ENCODE measurements at regions not wholly inside any gene's neighbourhood (a gene's known extent, or its start where the extent isn't known, plus 50 kb on each side); places are given as distances from the start of the nearest gene placed in this dataset.

DNA sequence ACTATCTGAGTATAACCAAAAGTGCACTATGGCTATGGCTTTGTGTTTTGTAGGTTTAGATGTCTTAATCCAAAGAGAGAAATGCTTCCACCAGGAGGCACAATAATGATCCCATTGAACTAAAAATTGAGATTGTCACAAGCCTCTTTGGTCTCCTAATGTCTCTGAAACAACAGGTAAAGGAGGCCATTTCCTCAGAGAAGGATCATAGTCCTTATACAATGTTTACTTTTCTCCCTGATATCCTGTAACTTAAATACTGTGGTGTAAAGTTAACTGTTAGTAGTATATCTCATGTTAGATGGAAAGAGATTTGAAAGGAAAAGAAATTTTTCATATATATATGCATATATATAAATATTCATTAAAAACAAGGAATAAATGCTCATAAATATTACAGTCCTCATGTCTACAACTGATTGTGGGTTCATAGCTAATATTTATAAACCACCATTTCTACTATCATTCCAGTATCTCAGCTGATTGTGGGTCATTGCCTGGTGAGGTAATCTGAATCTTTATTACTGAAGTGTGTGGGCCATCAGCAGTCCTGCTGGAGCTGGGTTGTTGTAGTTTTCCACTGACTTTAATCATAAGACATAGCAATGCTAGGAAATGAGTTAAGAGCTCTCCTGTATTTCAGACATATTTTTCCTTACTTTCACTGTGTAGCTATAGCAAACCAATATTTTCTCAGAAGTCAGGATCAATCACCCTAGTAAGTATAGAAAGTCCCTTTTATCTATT lies 1230.4 kb downstream of the PCDH18 start:
- TF ChIP-seq EZH2phosphoT487 (IDR thresholded peaks at IDR 0.05; ENCODE audit: borderline replicate concordance, low read length), result no peak
- TF ChIP-seq, protein P1, sequence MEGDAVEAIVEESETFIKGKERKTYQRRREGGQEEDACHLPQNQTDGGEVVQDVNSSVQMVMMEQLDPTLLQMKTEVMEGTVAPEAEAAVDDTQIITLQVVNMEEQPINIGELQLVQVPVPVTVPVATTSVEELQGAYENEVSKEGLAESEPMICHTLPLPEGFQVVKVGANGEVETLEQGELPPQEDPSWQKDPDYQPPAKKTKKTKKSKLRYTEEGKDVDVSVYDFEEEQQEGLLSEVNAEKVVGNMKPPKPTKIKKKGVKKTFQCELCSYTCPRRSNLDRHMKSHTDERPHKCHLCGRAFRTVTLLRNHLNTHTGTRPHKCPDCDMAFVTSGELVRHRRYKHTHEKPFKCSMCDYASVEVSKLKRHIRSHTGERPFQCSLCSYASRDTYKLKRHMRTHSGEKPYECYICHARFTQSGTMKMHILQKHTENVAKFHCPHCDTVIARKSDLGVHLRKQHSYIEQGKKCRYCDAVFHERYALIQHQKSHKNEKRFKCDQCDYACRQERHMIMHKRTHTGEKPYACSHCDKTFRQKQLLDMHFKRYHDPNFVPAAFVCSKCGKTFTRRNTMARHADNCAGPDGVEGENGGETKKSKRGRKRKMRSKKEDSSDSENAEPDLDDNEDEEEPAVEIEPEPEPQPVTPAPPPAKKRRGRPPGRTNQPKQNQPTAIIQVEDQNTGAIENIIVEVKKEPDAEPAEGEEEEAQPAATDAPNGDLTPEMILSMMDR (IDR thresholded peaks at IDR 0.05; ENCODE audit: low read depth, low read length, poor library complexity, severe bottlenecking), result no peak
- no peaks in the 10 kb centered on the region for H4K20me1 ChIP-seq (ENCODE audit: control insufficient read depth, insufficient read depth, low read depth, low read length)
- H3F3A ChIP-seq (ENCODE audit: control insufficient read depth, insufficient read depth), result no peaks in the 10 kb centered on the region
- no peak overlapping the region for H3K4me3 ChIP-seq (ENCODE audit: low read length)
- no peaks in the 10 kb centered on the region for H3K27me3 ChIP-seq (ENCODE audit: control insufficient read depth, low read length)
- H3K27ac ChIP-seq (ENCODE audit: low read depth, low read length), result no peak overlapping the region
- no peaks in the 10 kb centered on the region for H3K9me2 ChIP-seq (replicated peaks; ENCODE audit: control insufficient read depth, low read length)
- H3K4me2 ChIP-seq (ENCODE audit: low read length), result no peak overlapping the region
- no peaks in the 10 kb centered on the region for H3K79me2 ChIP-seq (ENCODE audit: control insufficient read depth, low read length)
- H3K36me3 ChIP-seq (ENCODE audit: control insufficient read depth, low read length), result no peaks in the 10 kb centered on the region
- no peaks in the 10 kb centered on the region for H3K9me3 ChIP-seq (ENCODE audit: control insufficient read depth, insufficient read depth, low read length)
- H3K4me1 ChIP-seq (ENCODE audit: control insufficient read depth, low read length), result no peaks in the 10 kb centered on the region

DNA sequence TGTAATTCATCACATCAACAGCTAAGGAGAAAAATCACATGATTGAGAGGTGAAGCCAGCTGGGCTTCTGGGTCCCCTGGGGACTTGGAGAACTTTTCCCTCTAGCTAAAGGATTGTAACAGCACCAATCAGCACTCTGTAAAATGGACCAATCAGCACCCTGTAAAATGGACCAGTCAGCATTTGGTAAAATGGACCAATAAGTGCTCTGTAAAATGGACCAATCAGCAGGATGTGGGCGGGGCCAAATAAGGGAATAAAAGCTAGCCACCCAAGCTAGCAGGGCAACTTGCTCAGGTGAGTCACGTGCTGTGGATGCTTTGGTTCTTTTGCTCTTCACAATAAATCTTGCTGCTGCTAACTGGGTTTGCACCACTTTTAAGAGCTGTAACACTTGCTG lies 1248.3 kb downstream of the PCDH18 start:
- Histone ChIP-seq H3K4me1 (ENCODE audit: control insufficient read depth, low read length) (no peaks in the 10 kb centered on the region), H3K4me3 (ENCODE audit: low read length) (no peak overlapping the region), H4K20me1 (ENCODE audit: control insufficient read depth, insufficient read depth, low read depth, low read length) (no peaks in the 10 kb centered on the region), H3K79me2 (ENCODE audit: control insufficient read depth, low read length) (no peaks in the 10 kb centered on the region), H3K27ac (ENCODE audit: low read depth, low read length) (no peak overlapping the region), H3K27me3 (ENCODE audit: control insufficient read depth, low read length) (no peaks in the 10 kb centered on the region), H3K9me2 (replicated peaks; ENCODE audit: control insufficient read depth, low read length) (no peaks in the 10 kb centered on the region), H3K9me3 (ENCODE audit: control insufficient read depth, insufficient read depth, low read length) (peaks cover 6% of the 10 kb centered on the region; the same call in 1 of the 2 replicates), H3K4me2 (ENCODE audit: low read length) (no peak overlapping the region), H3K36me3 (ENCODE audit: control insufficient read depth, low read length) (no peaks in the 10 kb centered on the region), H3F3A (ENCODE audit: control insufficient read depth, insufficient read depth) (no peaks in the 10 kb centered on the region)
- TF ChIP-seq EZH2phosphoT487 (IDR thresholded peaks at IDR 0.05; ENCODE audit: borderline replicate concordance, low read length), result no peak
- TF ChIP-seq, protein P1 (IDR thresholded peaks at IDR 0.05; ENCODE audit: low read depth, low read length, poor library complexity, severe bottlenecking), result no peak

DNA sequence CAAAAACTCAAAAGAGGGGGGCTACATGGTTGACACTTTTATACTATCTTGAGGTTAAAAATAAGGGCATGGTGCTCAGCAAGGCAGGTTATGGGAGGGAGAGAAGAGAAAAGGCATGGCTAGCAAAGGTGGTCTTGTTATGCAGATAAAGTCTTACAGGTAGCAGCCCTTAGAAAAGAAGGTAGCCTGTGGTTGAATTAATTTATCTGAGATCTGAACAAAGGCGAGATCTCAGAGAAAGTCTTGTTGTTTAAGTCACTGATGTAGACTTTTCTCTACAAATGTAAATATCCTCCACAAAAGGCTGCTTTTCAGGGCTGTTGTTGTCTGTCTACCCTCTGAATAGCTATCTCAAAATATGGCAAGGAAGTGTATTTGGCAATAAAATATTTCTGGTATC lies 1250.4 kb downstream of the PCDH18 start:
- H3K9me3 ChIP-seq (ENCODE audit: control insufficient read depth, insufficient read depth, low read length), result peaks cover 6% of the 10 kb centered on the region; the same call in 1 of the 2 replicates
- no peak for TF ChIP-seq EZH2phosphoT487 (IDR thresholded peaks at IDR 0.05; ENCODE audit: borderline replicate concordance, low read length)
- TF ChIP-seq, protein P1 (IDR thresholded peaks at IDR 0.05; ENCODE audit: low read depth, low read length, poor library complexity, severe bottlenecking), result no peak
- H3K79me2 ChIP-seq (ENCODE audit: control insufficient read depth, low read length), result no peaks in the 10 kb centered on the region
- no peak overlapping the region for H3K27ac ChIP-seq (ENCODE audit: low read depth, low read length)
- no peak overlapping the region for H3K4me3 ChIP-seq (ENCODE audit: low read length)
- no peak overlapping the region for H3K4me2 ChIP-seq (ENCODE audit: low read length)
- no peaks in the 10 kb centered on the region for H3K9me2 ChIP-seq (replicated peaks; ENCODE audit: control insufficient read depth, low read length)
- H3K4me1 ChIP-seq (ENCODE audit: control insufficient read depth, low read length), result no peaks in the 10 kb centered on the region
- no peaks in the 10 kb centered on the region for H3K27me3 ChIP-seq (ENCODE audit: control insufficient read depth, low read length)
- no peaks in the 10 kb centered on the region for H3F3A ChIP-seq (ENCODE audit: control insufficient read depth, insufficient read depth)
- H3K36me3 ChIP-seq (ENCODE audit: control insufficient read depth, low read length), result no peaks in the 10 kb centered on the region
- H4K20me1 ChIP-seq (ENCODE audit: control insufficient read depth, insufficient read depth, low read depth, low read length), result no peaks in the 10 kb centered on the region
